BLaER1 treated with 17β-estradiol and CSF1 and Interleukin-3, amounts not matched to agents 10 nM and 100 nM (cell line): ENCODE measurements at regions not wholly inside any gene's neighbourhood (a gene's known extent, or its start where the extent isn't known, plus 50 kb on each side); places are given as distances from the start of the nearest gene placed in this dataset.

Experiments
- H3K27ac ChIP-seq, 11 experiments: shearing (Covaris generic); formaldehyde crosslinking; 2 replicates each; pipeline ENCODE4 v1.8.1; 2022
- H3K27me3 ChIP-seq, 11 experiments: shearing (Covaris generic); formaldehyde crosslinking; 2 replicates each; pipeline ENCODE4 v1.8.1; 2022
- H3K36me3 ChIP-seq, 11 experiments: shearing (Covaris generic); formaldehyde crosslinking; 2 replicates each; pipeline ENCODE4 v1.8.1; 2022
- H3K4me1 ChIP-seq, 10 experiments: shearing (Covaris generic); formaldehyde crosslinking; 2 replicates each; pipeline ENCODE4 v1.8.1; 2022
- H3K4me2 ChIP-seq, 11 experiments: shearing (Covaris generic); formaldehyde crosslinking; 2 replicates each; pipeline ENCODE4 v1.8.1; 2022
- H3K4me3 ChIP-seq, 10 experiments: shearing (Covaris generic); formaldehyde crosslinking; 2 replicates each; pipeline ENCODE4 v1.8.1; 2022
- H3K9ac ChIP-seq, 11 experiments: shearing (Covaris generic); formaldehyde crosslinking; 2 replicates each; pipeline ENCODE4 v1.8.1; 2022
- H3K9me3 ChIP-seq, 11 experiments: shearing (Covaris generic); formaldehyde crosslinking; replicated peaks in 1 of 11; 2 replicates each; pipeline ENCODE4 v1.8.1; 2022
- H4K20me1 ChIP-seq, 11 experiments: shearing (Covaris generic); formaldehyde crosslinking; 2 replicates each; pipeline ENCODE4 v1.8.1; 2022
- Cebpa-rat ChIP-seq, 11 experiments: shearing (Covaris generic); IDR thresholded peaks; 2 replicates each; pipeline ENCODE4 v1.8.1; 2022

DNA sequence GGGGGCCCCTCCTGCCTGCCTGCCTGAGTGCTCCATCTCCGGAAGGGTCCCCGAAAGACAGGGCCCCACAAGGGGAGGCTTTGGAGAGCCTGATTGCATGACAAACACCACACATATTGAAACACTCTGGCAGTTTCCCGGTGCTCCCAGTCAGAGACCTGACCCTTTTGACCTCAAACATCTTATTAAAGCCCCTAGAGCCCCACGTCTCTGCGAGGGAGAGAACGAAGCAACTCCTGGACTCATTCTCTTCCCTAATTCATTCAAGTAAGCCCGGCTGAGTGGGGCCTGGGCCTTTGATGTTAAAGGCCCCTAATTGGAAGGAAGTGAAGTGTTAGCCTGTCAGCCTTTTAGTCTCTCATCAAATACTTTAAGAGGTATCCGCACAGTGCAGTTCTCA lies 335.6 kb downstream of the CYRIA start:
- no peaks in the 10 kb centered on the region for H3K27me3 ChIP-seq
- H3K4me2 ChIP-seq = no peak overlapping the region
- H3K36me3 ChIP-seq = no peaks in the 10 kb centered on the region
- H3K9ac ChIP-seq = no peak overlapping the region
- no peak overlapping the region for H3K4me3 ChIP-seq
- no peak for TF ChIP-seq Cebpa-rat (IDR thresholded peaks at IDR 0.05)
- H4K20me1 ChIP-seq = no peaks in the 10 kb centered on the region
- H3K27ac ChIP-seq = no peak overlapping the region
- peaks cover 8 to 29% (median 22%) of the 10 kb centered on the region in 10 experiments; a peak in 19 of 20 replicates for H3K4me1 ChIP-seq
- no peaks in the 10 kb centered on the region for H3K9me3 ChIP-seq

DNA sequence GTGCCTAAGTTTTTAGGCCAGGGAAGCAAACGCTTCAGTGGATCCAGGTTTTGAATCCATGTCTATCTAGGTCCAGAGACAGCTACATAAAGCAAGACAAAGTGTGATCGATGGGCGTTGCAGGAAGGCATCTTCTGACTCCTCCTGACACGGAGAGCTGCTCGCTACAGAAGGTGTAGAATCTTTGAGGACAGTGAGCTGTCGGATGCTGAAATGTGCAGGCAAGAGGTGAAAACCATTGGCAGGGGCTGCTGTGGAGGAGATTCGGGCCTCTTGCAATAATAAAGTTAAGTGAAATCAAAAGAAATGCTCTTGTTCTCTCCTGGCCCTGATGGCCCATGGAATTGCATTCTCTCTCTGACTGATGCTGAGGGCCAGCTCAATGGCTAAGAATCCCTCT lies 336.2 kb downstream of the CYRIA start:
- no peak overlapping the region for H3K4me3 ChIP-seq
- H3K4me2 ChIP-seq = no peak overlapping the region
- H3K27me3 ChIP-seq = peaks cover 0 to 2% (median 0%) of the 10 kb centered on the region in 11 experiments; a peak in 1 of 22 replicates
- H3K9me3 ChIP-seq = no peaks in the 10 kb centered on the region
- no peak overlapping the region for H3K27ac ChIP-seq
- no peak overlapping the region for H3K9ac ChIP-seq
- H4K20me1 ChIP-seq = no peaks in the 10 kb centered on the region
- no peak for TF ChIP-seq Cebpa-rat (IDR thresholded peaks at IDR 0.05)
- H3K4me1 ChIP-seq = peaks cover 8 to 29% (median 22%) of the 10 kb centered on the region in 10 experiments; a peak in 19 of 20 replicates
- no peaks in the 10 kb centered on the region for H3K36me3 ChIP-seq

GRCh38 chr2:16328521-16329190 lies 337.0 kb downstream of the CYRIA start:
- H3K36me3 ChIP-seq = no peaks in the 10 kb centered on the region
- no peak overlapping the region for H3K9ac ChIP-seq
- H3K4me2 ChIP-seq = no peak overlapping the region
- H3K27ac ChIP-seq = no peak overlapping the region
- H4K20me1 ChIP-seq = no peaks in the 10 kb centered on the region
- no peaks in the 10 kb centered on the region for H3K9me3 ChIP-seq
- H3K27me3 ChIP-seq = peaks cover 0 to 6% (median 0%) of the 10 kb centered on the region in 11 experiments; a peak in 1 of 22 replicates
- H3K4me1 ChIP-seq = peaks cover 8 to 29% (median 22%) of the 10 kb centered on the region in 10 experiments; a peak in 19 of 20 replicates
- no peak overlapping the region for H3K4me3 ChIP-seq
- TF ChIP-seq Cebpa-rat (IDR thresholded peaks at IDR 0.05) = no peak

DNA sequence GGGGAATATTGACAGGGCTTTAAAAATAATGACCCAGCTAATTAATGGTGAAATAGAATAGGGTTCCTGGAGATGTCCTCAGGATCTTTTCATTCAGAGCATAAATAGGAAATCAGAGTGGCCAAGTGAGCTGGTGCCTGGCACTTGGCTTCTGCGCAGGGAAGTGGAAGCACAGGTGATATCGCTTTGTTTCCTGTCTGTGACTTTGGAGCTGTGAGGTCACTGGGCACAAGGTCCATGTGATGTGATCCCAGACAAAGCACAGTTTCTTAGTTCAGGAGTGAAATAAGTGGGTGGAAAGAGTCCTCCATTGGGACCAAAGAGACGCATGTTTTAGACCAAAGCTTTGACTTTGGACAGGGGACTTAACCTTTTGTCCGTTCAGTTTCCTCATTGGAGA lies 338.3 kb downstream of the CYRIA start:
- Histone ChIP-seq H3K9me3 (no peaks in the 10 kb centered on the region), H3K27me3 (peaks cover 0 to 6% (median 0%) of the 10 kb centered on the region in 11 experiments; a peak in 1 of 22 replicates), H3K27ac (peak overlapping the region in 4 of 11 experiments; percentile 28 to 51 (median 38); a peak in 5 of 22 replicates), H4K20me1 (no peaks in the 10 kb centered on the region), H3K4me1 (peaks cover 8 to 29% (median 22%) of the 10 kb centered on the region in 10 experiments; a peak in 19 of 20 replicates), H3K4me2 (peak overlapping the region; percentile 19 to 82 (median 67); a peak in 21 of 22 replicates), H3K36me3 (no peaks in the 10 kb centered on the region), H3K4me3 (no peak overlapping the region), H3K9ac (no peak overlapping the region)
- TF ChIP-seq Cebpa-rat (IDR thresholded peaks at IDR 0.05) = no peak

DNA sequence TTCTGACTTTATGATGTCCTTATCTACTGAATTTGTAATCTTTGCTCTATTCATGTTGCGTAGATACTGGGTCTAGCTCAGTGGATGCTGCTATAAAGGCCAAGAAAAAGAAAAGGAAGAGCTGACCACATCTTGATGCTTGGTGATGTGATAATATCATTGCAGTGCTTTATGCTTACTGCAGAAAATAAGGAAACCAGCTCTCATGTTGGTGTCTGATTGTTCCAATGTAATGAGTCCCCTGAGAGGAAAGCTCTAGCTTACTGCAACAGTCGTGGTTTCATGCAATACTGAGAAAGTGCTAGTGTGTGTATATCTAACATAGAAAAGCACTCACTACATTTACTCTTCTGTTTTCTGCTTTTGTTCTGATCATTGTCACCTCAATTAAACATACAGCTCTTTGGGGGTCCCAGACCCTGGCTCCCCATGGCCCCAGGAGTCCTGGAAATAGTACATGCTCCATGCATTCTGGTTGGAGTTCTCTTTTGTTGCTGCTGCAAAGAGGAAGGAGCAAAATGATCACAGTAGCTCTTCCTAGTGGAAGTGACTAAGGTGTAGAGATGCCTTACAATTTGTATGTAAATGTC lies 338.8 kb downstream of the CYRIA start:
- H4K20me1 ChIP-seq = no peaks in the 10 kb centered on the region
- no peak overlapping the region for H3K4me3 ChIP-seq
- H3K27ac ChIP-seq = peak overlapping the region in 4 of 11 experiments; percentile 28 to 59 (median 38); a peak in 7 of 22 replicates
- peaks cover 8 to 29% (median 22%) of the 10 kb centered on the region in 10 experiments; a peak in 19 of 20 replicates for H3K4me1 ChIP-seq
- peak in 4 of 11 experiments; percentile 37 to 86 (median 69); a peak in 6 of 22 replicates for TF ChIP-seq Cebpa-rat (IDR thresholded peaks at IDR 0.05)
- H3K9ac ChIP-seq = no peak overlapping the region
- no peaks in the 10 kb centered on the region for H3K36me3 ChIP-seq
- peaks cover 0 to 6% (median 0%) of the 10 kb centered on the region in 11 experiments; a peak in 1 of 22 replicates for H3K27me3 ChIP-seq
- H3K9me3 ChIP-seq = no peaks in the 10 kb centered on the region
- H3K4me2 ChIP-seq = peak overlapping the region; percentile 19 to 82 (median 67); a peak in 20 of 22 replicates

GRCh38 chr2:16325976-16326510 lies 339.6 kb downstream of the CYRIA start:
- Histone ChIP-seq H3K4me3 (no peak overlapping the region), H3K4me1 (peaks cover 8 to 29% (median 22%) of the 10 kb centered on the region in 10 experiments; a peak in 19 of 20 replicates), H3K9me3 (no peaks in the 10 kb centered on the region), H3K9ac (no peak overlapping the region), H3K36me3 (no peaks in the 10 kb centered on the region), H3K4me2 (peak overlapping the region in 8 of 11 experiments; percentile 65 to 82 (median 70); a peak in 13 of 22 replicates), H4K20me1 (no peaks in the 10 kb centered on the region), H3K27ac (peak overlapping the region in 3 of 11 experiments; percentile 11 to 59 (median 40); a peak in 3 of 22 replicates), H3K27me3 (peaks cover 0 to 6% (median 0%) of the 10 kb centered on the region in 11 experiments; a peak in 1 of 22 replicates)
- no peak for TF ChIP-seq Cebpa-rat (IDR thresholded peaks at IDR 0.05)

- no peak overlapping the region for H3K4me3 ChIP-seq
- TF ChIP-seq Cebpa-rat (IDR thresholded peaks at IDR 0.05) = no peak
- H3K9ac ChIP-seq = no peak overlapping the region
These were observed 340.3 kb downstream of the CYRIA start for GRCh38 chr2:16325016-16325975.

DNA sequence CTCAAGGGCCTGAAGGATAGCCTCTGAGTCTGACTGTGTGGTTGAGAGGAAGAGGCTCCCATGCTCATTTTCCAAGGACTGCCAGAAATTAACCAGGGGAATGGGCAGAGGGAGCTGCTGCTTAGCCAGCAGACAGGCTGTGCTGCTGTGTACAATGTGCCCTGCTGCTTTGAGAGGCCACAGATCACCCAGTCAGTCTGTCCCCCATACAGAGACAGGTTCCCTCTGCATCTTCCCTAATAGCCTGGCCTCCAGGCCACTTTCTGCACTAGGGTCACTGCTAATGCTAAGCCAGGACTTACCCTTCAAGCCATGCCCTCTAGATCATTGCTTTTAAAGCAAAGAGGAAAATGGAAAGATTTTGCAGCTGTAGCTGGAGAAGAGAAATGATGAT lies 341.1 kb downstream of the CYRIA start:
- H3K27me3 ChIP-seq = peaks cover 0 to 6% (median 0%) of the 10 kb centered on the region in 11 experiments; a peak in 1 of 22 replicates
- no peaks in the 10 kb centered on the region for H3K36me3 ChIP-seq
- no peak for TF ChIP-seq Cebpa-rat (IDR thresholded peaks at IDR 0.05)
- H3K9ac ChIP-seq = no peak overlapping the region
- H3K4me3 ChIP-seq = no peak overlapping the region
- no peak overlapping the region for H3K4me2 ChIP-seq
- H3K4me1 ChIP-seq = peaks cover 8 to 29% (median 22%) of the 10 kb centered on the region in 10 experiments; a peak in 19 of 20 replicates
- H3K9me3 ChIP-seq = no peaks in the 10 kb centered on the region
- H3K27ac ChIP-seq = no peak overlapping the region
- H4K20me1 ChIP-seq = no peaks in the 10 kb centered on the region

More at GRCh38 chr2:16325016-16325975, 340.3 kb downstream of the CYRIA start:
- Histone ChIP-seq H4K20me1 (no peaks in the 10 kb centered on the region), H3K27me3 (peaks cover 0 to 6% (median 0%) of the 10 kb centered on the region in 11 experiments; a peak in 1 of 22 replicates), H3K27ac (peak overlapping the region in 1 of 11 experiments; percentile 59; a peak in 1 of 22 replicates), H3K4me2 (peak overlapping the region in 4 of 11 experiments; percentile 65 to 82 (median 70); a peak in 6 of 22 replicates), H3K4me1 (peaks cover 8 to 29% (median 22%) of the 10 kb centered on the region in 10 experiments; a peak in 19 of 20 replicates), H3K9me3 (no peaks in the 10 kb centered on the region), H3K36me3 (no peaks in the 10 kb centered on the region)
